H1 (cell line): ENCODE measurements at regions not wholly inside any gene's neighbourhood (a gene's known extent, or its start where the extent isn't known, plus 50 kb on each side); places are given as distances from the start of the nearest gene placed in this dataset.

ENCODE experiments used
- CBX5 ChIP-seq: fragments of 300-800, 300-1000 bp; sonication (generic); IDR thresholded peaks from 2 replicates; pipeline ENCODE4 v1.7.1; 2016; ENCODE audit warnings: antibody characterized with exemption, low read length, low read depth
- CEBPB ChIP-seq: IDR thresholded peaks from 2 replicates; pipeline ENCODE4 v1.6.1; 2012; ENCODE audit warnings: low read depth, low read length
- CHD2 ChIP-seq: IDR thresholded peaks from 2 replicates; pipeline ENCODE4 v1.6.1; 2012; ENCODE audit warnings: low read length, improper control_type of control experiment
- EZH2 ChIP-seq: fragments of 200-600 bp; sonication (generic); IDR thresholded peaks from 2 replicates; pipeline ENCODE4 v1.7.1; 2012; ENCODE audit warnings: low read depth, mild to moderate bottlenecking, moderate library complexity, low read length, inconsistent platforms; ENCODE audit not compliant: severe bottlenecking
- JUN ChIP-seq: IDR thresholded peaks from 2 replicates; pipeline ENCODE4 v1.6.1; 2011; ENCODE audit warnings: low read depth, mild to moderate bottlenecking, improper control_type of control experiment, low read length
- KDM1A ChIP-seq: fragments of 200-600, 300-600 bp; sonication (generic); IDR thresholded peaks from 2 replicates; pipeline ENCODE4 v1.7.1; 2016; ENCODE audit warnings: mild to moderate bottlenecking, low read length, borderline replicate concordance
- NRF1 ChIP-seq: IDR thresholded peaks from 2 replicates; pipeline ENCODE4 v1.6.1; 2011; ENCODE audit warnings: mild to moderate bottlenecking, low read depth, low read length, improper control_type of control experiment
- POLR2A ChIP-seq, 2 experiments: IDR thresholded peaks; 1 replicate in 1 of 2; 2 replicates in 1 of 2; pipeline ENCODE4 v1.6.1; 2011; ENCODE audit warnings: low read depth in 2 of 2, low read length in 2 of 2, mild to moderate bottlenecking in 2 of 2; ENCODE audit errors: control extremely low read depth in 1 of 2
- POLR2AphosphoS5 ChIP-seq: IDR thresholded peaks from 2 replicates; pipeline ENCODE4 v1.6.1; 2011; ENCODE audit warnings: low read depth, low read length
- RAD21 ChIP-seq, 2 experiments: IDR thresholded peaks in 1 of 2; conservative IDR thresholded peaks in 1 of 2; 2 replicates each; pipeline ENCODE4 v1.6.1; 2011; ENCODE audit warnings: low read depth in 2 of 2, low read length in 2 of 2, improper control_type of control experiment in 1 of 2, inconsistent platforms in 1 of 2, mild to moderate bottlenecking in 1 of 2, moderate library complexity in 1 of 2
- RFX5 ChIP-seq: IDR thresholded peaks from 2 replicates; pipeline ENCODE4 v1.6.1; 2011; ENCODE audit warnings: low read depth, low read length, improper control_type of control experiment, borderline replicate concordance
- SAP30 ChIP-seq: fragments of 300-600 bp; sonication (generic); IDR thresholded peaks from 2 replicates; pipeline ENCODE4 v1.7.1; 2012; ENCODE audit warnings: low read length, moderate library complexity, mild to moderate bottlenecking, inconsistent platforms; ENCODE audit not compliant: insufficient read depth, insufficient replicate concordance
- TF ChIP-seq, protein P1 (sequence below), 3 experiments: IDR thresholded peaks; 1 replicate in 2 of 3; 2 replicates in 1 of 3; pipeline versions ENCODE4 v1.5.1 to v1.6.1; 2011; ENCODE audit warnings: low read length in 3 of 3, mild to moderate bottlenecking in 3 of 3, inconsistent platforms in 2 of 3, low read depth in 1 of 3, moderate library complexity in 1 of 3; ENCODE audit not compliant: insufficient read depth in 1 of 3; ENCODE audit errors: control extremely low read depth in 1 of 3
- TF ChIP-seq, protein P2 (sequence below): IDR thresholded peaks from 2 replicates; pipeline ENCODE4 v1.6.1; 2012; ENCODE audit warnings: low read length, inconsistent platforms

DNA sequence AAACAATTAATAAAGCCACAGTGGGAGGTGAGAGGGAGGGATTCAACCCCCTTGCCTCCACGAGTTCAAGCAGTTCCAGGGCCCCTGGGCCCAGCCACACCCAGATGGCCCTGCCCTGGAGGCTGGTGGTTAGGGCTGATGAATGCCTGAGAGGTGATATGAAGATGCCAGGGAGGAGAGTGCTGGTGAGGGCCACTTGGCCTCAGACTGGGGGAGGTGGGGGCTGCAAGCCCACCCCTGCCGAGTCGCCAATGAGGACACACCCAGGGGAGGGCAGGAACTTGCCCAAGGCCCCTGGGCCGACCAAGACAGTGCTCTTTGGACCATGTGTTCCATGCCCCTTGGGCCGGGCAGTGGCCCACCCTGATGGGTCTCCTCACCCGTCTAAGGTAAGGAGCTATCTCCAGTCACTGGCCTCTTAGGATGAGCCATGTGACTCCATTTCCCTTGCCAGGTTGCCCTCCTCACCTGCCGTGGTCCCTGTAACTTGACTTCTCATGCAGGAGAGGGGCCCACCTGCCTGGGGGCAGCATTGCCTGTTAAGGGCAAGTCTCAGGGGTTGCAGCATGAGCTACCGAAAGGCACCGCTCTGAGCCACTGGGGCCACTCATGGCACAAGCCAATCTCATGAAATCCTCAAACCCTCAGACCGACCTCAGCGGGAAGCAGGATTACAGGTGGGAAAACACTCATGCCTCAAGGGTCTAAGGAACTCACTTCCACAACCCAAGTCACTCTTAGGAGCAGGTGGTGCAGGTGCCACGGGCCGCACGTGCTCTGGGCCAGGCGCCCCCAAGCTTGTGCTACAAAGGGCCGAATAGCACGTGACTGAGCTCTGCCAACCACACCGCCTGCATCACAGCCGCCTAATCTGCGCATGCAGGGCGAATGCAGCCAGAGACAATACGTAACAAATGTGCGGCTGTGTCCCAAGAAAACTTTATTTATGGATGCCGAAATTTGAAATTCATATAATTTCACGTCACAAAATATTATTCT, 147.4 kb upstream of the MLN start:
- TF ChIP-seq, protein P1, sequence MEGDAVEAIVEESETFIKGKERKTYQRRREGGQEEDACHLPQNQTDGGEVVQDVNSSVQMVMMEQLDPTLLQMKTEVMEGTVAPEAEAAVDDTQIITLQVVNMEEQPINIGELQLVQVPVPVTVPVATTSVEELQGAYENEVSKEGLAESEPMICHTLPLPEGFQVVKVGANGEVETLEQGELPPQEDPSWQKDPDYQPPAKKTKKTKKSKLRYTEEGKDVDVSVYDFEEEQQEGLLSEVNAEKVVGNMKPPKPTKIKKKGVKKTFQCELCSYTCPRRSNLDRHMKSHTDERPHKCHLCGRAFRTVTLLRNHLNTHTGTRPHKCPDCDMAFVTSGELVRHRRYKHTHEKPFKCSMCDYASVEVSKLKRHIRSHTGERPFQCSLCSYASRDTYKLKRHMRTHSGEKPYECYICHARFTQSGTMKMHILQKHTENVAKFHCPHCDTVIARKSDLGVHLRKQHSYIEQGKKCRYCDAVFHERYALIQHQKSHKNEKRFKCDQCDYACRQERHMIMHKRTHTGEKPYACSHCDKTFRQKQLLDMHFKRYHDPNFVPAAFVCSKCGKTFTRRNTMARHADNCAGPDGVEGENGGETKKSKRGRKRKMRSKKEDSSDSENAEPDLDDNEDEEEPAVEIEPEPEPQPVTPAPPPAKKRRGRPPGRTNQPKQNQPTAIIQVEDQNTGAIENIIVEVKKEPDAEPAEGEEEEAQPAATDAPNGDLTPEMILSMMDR (IDR thresholded peaks at IDR 0.05; ENCODE audit: control extremely low read depth in 1 of 3, insufficient read depth in 1 of 3, low read depth in 1 of 3, low read length in 3 of 3): no peak
- TF ChIP-seq CHD2: no peak
- TF ChIP-seq KDM1A: no peak
- no peak for TF ChIP-seq POLR2A (IDR thresholded peaks at IDR 0.05; ENCODE audit: control extremely low read depth in 1 of 2, low read depth in 2 of 2, low read length in 2 of 2)
- TF ChIP-seq SAP30: no peak
- TF ChIP-seq CBX5: no peak
- TF ChIP-seq RAD21 (IDR thresholded peaks at IDR 0.05 in 1 of 2, conservative IDR thresholded peaks at IDR 0.05 in 1 of 2; ENCODE audit: low read depth in 2 of 2, low read length in 2 of 2): no peak
- TF ChIP-seq EZH2: no peak
- TF ChIP-seq JUN: no peak
- no peak for TF ChIP-seq CEBPB
- no peak for TF ChIP-seq NRF1
- TF ChIP-seq, protein P2, sequence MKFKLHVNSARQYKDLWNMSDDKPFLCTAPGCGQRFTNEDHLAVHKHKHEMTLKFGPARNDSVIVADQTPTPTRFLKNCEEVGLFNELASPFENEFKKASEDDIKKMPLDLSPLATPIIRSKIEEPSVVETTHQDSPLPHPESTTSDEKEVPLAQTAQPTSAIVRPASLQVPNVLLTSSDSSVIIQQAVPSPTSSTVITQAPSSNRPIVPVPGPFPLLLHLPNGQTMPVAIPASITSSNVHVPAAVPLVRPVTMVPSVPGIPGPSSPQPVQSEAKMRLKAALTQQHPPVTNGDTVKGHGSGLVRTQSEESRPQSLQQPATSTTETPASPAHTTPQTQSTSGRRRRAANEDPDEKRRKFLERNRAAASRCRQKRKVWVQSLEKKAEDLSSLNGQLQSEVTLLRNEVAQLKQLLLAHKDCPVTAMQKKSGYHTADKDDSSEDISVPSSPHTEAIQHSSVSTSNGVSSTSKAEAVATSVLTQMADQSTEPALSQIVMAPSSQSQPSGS: no peak
- no peak for TF ChIP-seq RFX5
- TF ChIP-seq POLR2AphosphoS5: no peak
